Transverse colon (tissue), 4 donors: ENCODE measurements at regions not wholly inside any gene's neighbourhood (a gene's known extent, or its start where the extent isn't known, plus 50 kb on each side); places are given as distances from the start of the nearest gene placed in this dataset.

Experiments used
- CTCF ChIP-seq, 5 experiments: fragments of 200-600 bp in 3 of 5; fragments of 450-650 bp in 2 of 5; sonication (generic) in 3 of 5; IDR thresholded peaks; 1 replicate in 2 of 5; 2 replicates in 3 of 5; pipeline ENCODE4 v1.5.1; 2016 to 2017; ENCODE audit warnings: antibody characterized with exemption in 5 of 5, inconsistent platforms in 3 of 5, mild to moderate bottlenecking in 2 of 5, moderate library complexity in 1 of 5
- EP300 ChIP-seq: sonication (generic); formaldehyde crosslinking; IDR thresholded peaks from one replicate; pipeline ENCODE4 v1.6.1; 2017; ENCODE audit warnings: antibody characterized with exemption, low read depth
- POLR2A ChIP-seq: fragments of 450-650 bp; IDR thresholded peaks from one replicate; pipeline ENCODE4 v1.6.1; 2016; ENCODE audit warnings: antibody characterized with exemption, mild to moderate bottlenecking, moderate library complexity
- POLR2AphosphoS5 ChIP-seq, 3 donors: sonication (generic); formaldehyde crosslinking; IDR thresholded peaks; one replicate each; pipeline ENCODE4 v1.6.1; 2016; ENCODE audit warnings: antibody characterized with exemption in 3 of 3

DNA sequence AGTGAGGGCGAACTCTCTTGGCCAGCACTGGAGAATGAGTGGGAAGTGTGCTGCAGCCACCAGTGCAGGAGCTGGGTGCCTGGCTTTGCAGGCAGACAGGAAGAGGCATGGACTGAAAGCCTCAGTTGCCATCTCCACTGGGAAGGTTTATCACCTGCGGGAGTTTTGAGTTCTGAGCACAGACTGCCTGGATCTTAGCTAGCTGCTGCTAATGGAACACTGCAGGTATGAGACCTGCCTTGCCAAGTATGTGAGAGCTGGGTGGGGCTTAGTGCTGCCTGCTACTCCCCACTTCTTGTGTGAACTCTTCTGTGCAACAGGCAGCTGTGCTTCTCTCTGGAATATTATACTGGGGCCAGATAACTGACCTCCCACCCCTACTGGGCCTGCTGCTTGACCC, 424.1 kb downstream of the TLR4 start:
- TF ChIP-seq CTCF (IDR thresholded peaks at IDR 0.05) = no peak
- no peak for TF ChIP-seq EP300
- TF ChIP-seq POLR2AphosphoS5 (IDR thresholded peaks at IDR 0.05) = no peak
- no peak for TF ChIP-seq POLR2A
